ENCODE measurements at regions not wholly inside any gene's neighbourhood (a gene's known extent, or its start where the extent isn't known, plus 50 kb on each side); places are given as distances from the start of the nearest gene placed in this dataset.

GRCh38 chr1:214193691-214194090 is 87.3 kb upstream of the SMYD2 start:
- H3K4me3 ChIP-seq (ENCODE audit: low read depth, low read length, poor library complexity, severe bottlenecking): no peak overlapping the region
- intact Hi-C loops (cut with micrococcal nuclease; ENCODE audit: unreplicated experiment): no loop called here
- H3K27ac ChIP-seq (ENCODE audit: low read depth, low read length, poor library complexity, severe bottlenecking): no peak overlapping the region
- no peaks in the 10 kb centered on the region for H3K4me1 ChIP-seq (ENCODE audit: insufficient read depth, low read length, poor library complexity, severe bottlenecking)
- H4K20me1 ChIP-seq (ENCODE audit: insufficient read depth, low read length): no peaks in the 10 kb centered on the region
- no peaks in the 10 kb centered on the region for H3K79me2 ChIP-seq (ENCODE audit: insufficient read depth, low read depth, low read length)
- ChIA-PET POLR2A (no interaction called here), CTCF (ENCODE audit: unreplicated experiment) (no interaction called here)
- H3K36me3 ChIP-seq (ENCODE audit: insufficient read depth, low read length): no peaks in the 10 kb centered on the region
- no peak overlapping the region for H3K4me2 ChIP-seq (ENCODE audit: low read length)
- DNase-seq (ENCODE audit: low spot score): no peak
- no peaks in the 10 kb centered on the region for H3K9me3 ChIP-seq (ENCODE audit: low read length)
- no peaks in the 10 kb centered on the region for H3K9me2 ChIP-seq (ENCODE audit: insufficient read depth, low read length)
- TF ChIP-seq, protein P1, sequence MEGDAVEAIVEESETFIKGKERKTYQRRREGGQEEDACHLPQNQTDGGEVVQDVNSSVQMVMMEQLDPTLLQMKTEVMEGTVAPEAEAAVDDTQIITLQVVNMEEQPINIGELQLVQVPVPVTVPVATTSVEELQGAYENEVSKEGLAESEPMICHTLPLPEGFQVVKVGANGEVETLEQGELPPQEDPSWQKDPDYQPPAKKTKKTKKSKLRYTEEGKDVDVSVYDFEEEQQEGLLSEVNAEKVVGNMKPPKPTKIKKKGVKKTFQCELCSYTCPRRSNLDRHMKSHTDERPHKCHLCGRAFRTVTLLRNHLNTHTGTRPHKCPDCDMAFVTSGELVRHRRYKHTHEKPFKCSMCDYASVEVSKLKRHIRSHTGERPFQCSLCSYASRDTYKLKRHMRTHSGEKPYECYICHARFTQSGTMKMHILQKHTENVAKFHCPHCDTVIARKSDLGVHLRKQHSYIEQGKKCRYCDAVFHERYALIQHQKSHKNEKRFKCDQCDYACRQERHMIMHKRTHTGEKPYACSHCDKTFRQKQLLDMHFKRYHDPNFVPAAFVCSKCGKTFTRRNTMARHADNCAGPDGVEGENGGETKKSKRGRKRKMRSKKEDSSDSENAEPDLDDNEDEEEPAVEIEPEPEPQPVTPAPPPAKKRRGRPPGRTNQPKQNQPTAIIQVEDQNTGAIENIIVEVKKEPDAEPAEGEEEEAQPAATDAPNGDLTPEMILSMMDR (conservative IDR thresholded peaks at IDR 0.05; ENCODE audit: low read length): no peak
- no peak for TF ChIP-seq EZH2phosphoT487 (IDR thresholded peaks at IDR 0.05; ENCODE audit: borderline replicate concordance, low read depth, low read length)
- no peak overlapping the region for H2AFZ ChIP-seq (ENCODE audit: low read length)
- BruUV-seq (replicated peaks): no TSS peak

- no peaks in the 10 kb centered on the region for H3K79me2 ChIP-seq (ENCODE audit: insufficient read depth, low read depth, low read length)
- no peak overlapping the region for H3K4me3 ChIP-seq (ENCODE audit: low read depth, low read length, poor library complexity, severe bottlenecking)
- no peak overlapping the region for H3K27ac ChIP-seq (ENCODE audit: low read depth, low read length, poor library complexity, severe bottlenecking)
- no peak overlapping the region for H2AFZ ChIP-seq (ENCODE audit: low read length)
- H3K4me2 ChIP-seq (ENCODE audit: low read length): no peak overlapping the region
- no peak for DNase-seq (ENCODE audit: low spot score)
- H4K20me1 ChIP-seq (ENCODE audit: insufficient read depth, low read length): no peaks in the 10 kb centered on the region; the same call in 1 of the 2 replicates
- intact Hi-C loops (cut with micrococcal nuclease; ENCODE audit: unreplicated experiment): no loop called here
- TF ChIP-seq, protein P1 (conservative IDR thresholded peaks at IDR 0.05; ENCODE audit: low read length): no peak
- TF ChIP-seq EZH2phosphoT487 (IDR thresholded peaks at IDR 0.05; ENCODE audit: borderline replicate concordance, low read depth, low read length): no peak
- no peaks in the 10 kb centered on the region for H3K9me2 ChIP-seq (ENCODE audit: insufficient read depth, low read length)
- BruUV-seq (replicated peaks): no TSS peak
- H3K4me1 ChIP-seq (ENCODE audit: insufficient read depth, low read length, poor library complexity, severe bottlenecking): no peaks in the 10 kb centered on the region
- CTCF ChIA-PET (ENCODE audit: unreplicated experiment): no interaction called here
- no peaks in the 10 kb centered on the region for H3K9me3 ChIP-seq (ENCODE audit: low read length)
- H3K36me3 ChIP-seq (ENCODE audit: insufficient read depth, low read length): no peaks in the 10 kb centered on the region
- POLR2A ChIA-PET: interaction anchor here (0.8 to 1.0 kb wide), 2 partner anchors 120 to 682 kb away, joined by 3 read pairs; no protein-coding TSS in a partner anchor
Observed at GRCh38 chr1:214198571-214198970, 82.4 kb upstream of the SMYD2 start.

DNA sequence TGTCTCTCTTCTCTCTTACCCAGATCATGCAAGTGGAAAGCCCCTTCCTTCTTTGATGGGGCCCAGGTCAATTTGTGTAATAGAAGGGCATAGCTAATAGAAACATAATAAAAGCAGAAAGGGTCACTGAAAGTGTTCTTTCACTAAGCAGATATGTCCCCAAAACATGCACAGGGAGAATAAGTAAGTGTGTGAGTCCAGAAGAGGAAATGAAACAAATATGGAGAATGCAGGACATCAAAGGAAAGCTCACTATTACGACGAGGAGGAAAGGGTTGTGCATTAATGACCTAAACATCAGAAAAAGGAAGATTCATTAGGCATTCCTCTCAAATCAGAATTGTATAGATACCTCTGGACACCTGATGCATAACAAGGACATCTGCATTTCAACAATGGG is 81.4 kb upstream of the SMYD2 start:
- no peaks in the 10 kb centered on the region for H3K79me2 ChIP-seq (ENCODE audit: insufficient read depth, low read depth, low read length)
- intact Hi-C loops (cut with micrococcal nuclease; ENCODE audit: unreplicated experiment): no loop called here
- no peaks in the 10 kb centered on the region for H3K9me3 ChIP-seq (ENCODE audit: low read length)
- no peak overlapping the region for H3K4me2 ChIP-seq (ENCODE audit: low read length)
- no peaks in the 10 kb centered on the region for H3K36me3 ChIP-seq (ENCODE audit: insufficient read depth, low read length)
- H4K20me1 ChIP-seq (ENCODE audit: insufficient read depth, low read length): no peaks in the 10 kb centered on the region; the same call in 1 of the 2 replicates
- TF ChIP-seq, protein P1 (conservative IDR thresholded peaks at IDR 0.05; ENCODE audit: low read length): no peak
- no peak for TF ChIP-seq EZH2phosphoT487 (IDR thresholded peaks at IDR 0.05; ENCODE audit: borderline replicate concordance, low read depth, low read length)
- H2AFZ ChIP-seq (ENCODE audit: low read length): no peak overlapping the region
- no peak overlapping the region for H3K27ac ChIP-seq (ENCODE audit: low read depth, low read length, poor library complexity, severe bottlenecking)
- no peaks in the 10 kb centered on the region for H3K9me2 ChIP-seq (ENCODE audit: insufficient read depth, low read length)
- H3K4me3 ChIP-seq (ENCODE audit: low read depth, low read length, poor library complexity, severe bottlenecking): no peak overlapping the region
- no peak for DNase-seq (ENCODE audit: low spot score)
- BruUV-seq (replicated peaks): no TSS peak
- H3K4me1 ChIP-seq (ENCODE audit: insufficient read depth, low read length, poor library complexity, severe bottlenecking): no peaks in the 10 kb centered on the region
- CTCF ChIA-PET (ENCODE audit: unreplicated experiment): no interaction called here
- POLR2A ChIA-PET: no interaction called here

Data from OCI-LY7 (cell line).